Activated CD4-positive, alpha-beta memory T cell treated with anti-CD3 and anti-CD28 coated beads, Interleukin-2, amount 10 ng/mL, durations not matched to agents 7 days and 5 days (primary cell): ENCODE measurements at regions not wholly inside any gene's neighbourhood (a gene's known extent, or its start where the extent isn't known, plus 50 kb on each side); places are given as distances from the start of the nearest gene placed in this dataset.
"Not testable (repeated sequence)": the region's sequence is repeated elsewhere in the genome, so short reads cannot be mapped to it uniquely, and the experiment has no call there.

Experiments
- CTCF ChIA-PET: fragments of 350-600 bp; sonication (Branson Sonifier 250); formaldehyde crosslinking; loops from one replicate; lab custom pipeline; 2021; ENCODE audit warnings: antibody characterized with exemption, inconsistent platforms; lab: Charles Lee
- POLR2A ChIA-PET: fragments of 350-600 bp; sonication (Branson Sonifier 250); formaldehyde crosslinking; loops from one replicate; lab custom pipeline; 2021; ENCODE audit warnings: antibody characterized with exemption; lab: Charles Lee
- DNase-seq: peaks from one replicate; pipeline ENCODE4 v3.0.0-alpha.2; 2020
- H3K27ac Mint-ChIP-seq: one replicate; pipeline ENCODE4 v1.8.0; 2021; ENCODE audit warnings: mild to moderate bottlenecking, mixed read lengths
- H3K27me3 Mint-ChIP-seq: one replicate; pipeline ENCODE4 v1.8.0; 2021; ENCODE audit warnings: mixed read lengths
- H3K36me3 Mint-ChIP-seq: one replicate; pipeline ENCODE4 v1.8.0; 2021; ENCODE audit warnings: low read depth, mixed read lengths
- H3K4me1 Mint-ChIP-seq: one replicate; pipeline ENCODE4 v1.8.0; 2021; ENCODE audit warnings: mixed read lengths
- H3K4me3 Mint-ChIP-seq: one replicate; pipeline ENCODE4 v1.8.0; 2021; ENCODE audit warnings: mild to moderate bottlenecking, mixed read lengths
- H3K9me3 Mint-ChIP-seq: one replicate; pipeline ENCODE4 v1.8.0; 2021; ENCODE audit warnings: mixed read lengths

GRCh38 chr15:46956456-46956855 lies 760.8 kb upstream of the SEMA6D start:
- H3K36me3 Mint-ChIP-seq = no peaks in the 10 kb centered on the region
- DNase-seq = no peak
- no peak overlapping the region for H3K4me3 Mint-ChIP-seq
- H3K9me3 Mint-ChIP-seq = peaks cover 10% of the 10 kb centered on the region
- ChIA-PET POLR2A (no interaction called here), CTCF (no interaction called here)
- no peak overlapping the region for H3K27ac Mint-ChIP-seq
- no peaks in the 10 kb centered on the region for H3K27me3 Mint-ChIP-seq
- H3K4me1 Mint-ChIP-seq = no peaks in the 10 kb centered on the region

DNA sequence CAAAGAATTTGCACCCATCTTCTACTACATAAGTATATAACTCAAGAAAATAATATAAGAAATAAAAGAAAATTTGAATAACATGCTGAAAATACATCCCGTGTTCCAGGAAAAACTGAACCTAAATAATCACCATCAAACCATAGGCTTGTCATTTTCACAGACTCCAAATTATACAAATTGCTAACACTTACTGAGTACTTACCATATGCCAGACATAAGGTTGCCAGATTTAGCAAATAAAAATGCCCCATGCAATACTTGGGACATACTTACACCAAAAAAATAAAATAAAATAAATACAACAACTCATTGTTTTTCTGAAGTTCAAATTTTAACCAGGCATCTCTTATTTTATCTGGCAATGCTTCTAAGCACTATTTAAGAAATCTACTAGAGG lies 760.4 kb upstream of the SEMA6D start:
- Mint-ChIP-seq H3K27ac (no peak overlapping the region), H3K36me3 (no peaks in the 10 kb centered on the region), H3K9me3 (peaks cover 8% of the 10 kb centered on the region), H3K4me3 (no peak overlapping the region), H3K27me3 (no peaks in the 10 kb centered on the region), H3K4me1 (no peaks in the 10 kb centered on the region)
- no peak for DNase-seq
- CTCF ChIA-PET = no interaction called here
- POLR2A ChIA-PET = no interaction called here

DNA sequence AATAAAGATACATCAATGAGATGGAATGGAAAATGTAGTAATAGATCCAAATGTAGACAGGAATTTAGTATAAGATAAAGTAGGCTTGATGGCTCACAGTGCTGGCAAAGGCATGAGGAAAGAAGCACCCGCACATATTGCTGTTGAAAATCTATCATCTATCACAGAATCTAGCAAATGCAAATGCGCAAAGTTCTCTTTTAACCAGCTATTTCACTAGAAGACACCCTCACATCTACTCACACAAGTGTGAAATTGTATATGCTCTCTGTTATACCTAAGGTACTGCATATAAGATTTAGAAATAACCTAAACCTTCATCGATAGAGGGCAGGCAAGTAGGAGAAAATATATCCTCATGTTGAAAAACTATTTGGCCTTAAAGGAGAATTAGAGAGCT lies 756.7 kb upstream of the SEMA6D start:
- ChIA-PET POLR2A (no interaction called here), CTCF (no interaction called here)
- Mint-ChIP-seq H3K4me1 (no peaks in the 10 kb centered on the region), H3K9me3 (peaks cover 5% of the 10 kb centered on the region), H3K4me3 (no peak overlapping the region), H3K36me3 (no peaks in the 10 kb centered on the region), H3K27ac (no peak overlapping the region), H3K27me3 (no peaks in the 10 kb centered on the region)
- DNase-seq = no peak

DNA sequence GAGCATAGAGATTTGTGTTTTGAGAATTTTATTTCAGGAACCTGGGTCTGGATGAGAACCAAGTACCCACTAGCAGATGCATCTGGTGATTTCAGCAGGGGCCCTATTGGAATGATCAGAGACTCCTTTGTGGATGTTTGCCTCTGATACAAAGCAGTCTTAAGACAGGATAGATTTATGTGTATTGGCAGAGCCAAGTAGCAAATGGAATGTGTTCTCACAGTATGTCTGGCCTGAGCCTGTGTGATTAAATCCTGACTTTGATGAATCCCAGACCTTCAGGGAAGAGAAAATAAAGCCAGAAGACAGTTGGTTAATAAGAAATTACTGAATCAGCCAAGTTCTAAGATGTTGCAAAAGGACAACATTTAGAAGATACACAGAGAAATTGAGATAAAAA lies 755.5 kb upstream of the SEMA6D start:
- H3K27ac Mint-ChIP-seq = no peak overlapping the region
- no peaks in the 10 kb centered on the region for H3K36me3 Mint-ChIP-seq
- ChIA-PET CTCF (no interaction called here), POLR2A (no interaction called here)
- H3K4me3 Mint-ChIP-seq = no peak overlapping the region
- H3K4me1 Mint-ChIP-seq = no peaks in the 10 kb centered on the region
- DNase-seq = no peak
- peaks cover 9% of the 10 kb centered on the region for H3K9me3 Mint-ChIP-seq
- no peaks in the 10 kb centered on the region for H3K27me3 Mint-ChIP-seq

DNA sequence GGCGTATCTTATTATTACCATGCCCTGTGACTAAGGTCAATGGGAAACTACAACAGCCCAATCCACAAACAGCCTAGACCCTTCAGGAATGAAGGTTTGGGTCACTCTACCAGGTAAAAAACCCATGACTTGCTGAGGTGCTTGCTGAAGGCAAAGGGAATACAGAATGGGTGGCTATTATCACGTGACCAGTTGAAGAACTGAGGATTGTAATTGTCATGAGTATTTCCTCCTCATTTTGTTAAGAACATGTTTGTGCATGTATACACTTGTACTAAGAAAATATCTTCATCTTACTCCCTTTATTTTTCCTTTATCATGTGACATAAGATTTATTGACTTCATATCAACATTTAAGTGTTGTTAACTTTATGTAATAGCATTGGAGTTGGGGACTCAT lies 729.2 kb upstream of the SEMA6D start:
- POLR2A ChIA-PET, H3K36me3 Mint-ChIP-seq, CTCF ChIA-PET: not testable (repeated sequence)

GRCh38 chr15:46996359-46996758 lies 720.9 kb upstream of the SEMA6D start:
- Mint-ChIP-seq H3K4me1 (no peaks in the 10 kb centered on the region), H3K36me3 (no peaks in the 10 kb centered on the region), H3K9me3 (peaks cover 33% of the 10 kb centered on the region), H3K4me3 (no peak overlapping the region), H3K27me3 (no peaks in the 10 kb centered on the region), H3K27ac (no peak overlapping the region)
- DNase-seq = no peak
- POLR2A ChIA-PET = no interaction called here
- CTCF ChIA-PET = no interaction called here

More for the DNA sequence above, 729.2 kb upstream of the SEMA6D start:
- H3K9me3 Mint-ChIP-seq = peaks cover 17% of the 10 kb centered on the region
- H3K27me3 Mint-ChIP-seq, DNase-seq, H3K4me1 Mint-ChIP-seq, H3K4me3 Mint-ChIP-seq, H3K27ac Mint-ChIP-seq: not testable (repeated sequence)

GRCh38 chr15:46997501-46997900 lies 719.8 kb upstream of the SEMA6D start:
- Mint-ChIP-seq H3K27me3 (no peaks in the 10 kb centered on the region), H3K4me3 (no peak overlapping the region), H3K36me3 (no peaks in the 10 kb centered on the region), H3K27ac (no peak overlapping the region), H3K4me1 (no peaks in the 10 kb centered on the region), H3K9me3 (peaks cover 29% of the 10 kb centered on the region)
- POLR2A ChIA-PET = no interaction called here
- CTCF ChIA-PET = no interaction called here
- no peak for DNase-seq

GRCh38 chr15:47003568-47003967 lies 713.7 kb upstream of the SEMA6D start:
- Mint-ChIP-seq H3K36me3 (no peaks in the 10 kb centered on the region), H3K4me3 (no peak overlapping the region), H3K27ac (no peak overlapping the region), H3K4me1 (no peaks in the 10 kb centered on the region), H3K27me3 (no peaks in the 10 kb centered on the region), H3K9me3 (peaks cover 16% of the 10 kb centered on the region)
- CTCF ChIA-PET = no interaction called here
- POLR2A ChIA-PET = no interaction called here
- DNase-seq = no peak

DNA sequence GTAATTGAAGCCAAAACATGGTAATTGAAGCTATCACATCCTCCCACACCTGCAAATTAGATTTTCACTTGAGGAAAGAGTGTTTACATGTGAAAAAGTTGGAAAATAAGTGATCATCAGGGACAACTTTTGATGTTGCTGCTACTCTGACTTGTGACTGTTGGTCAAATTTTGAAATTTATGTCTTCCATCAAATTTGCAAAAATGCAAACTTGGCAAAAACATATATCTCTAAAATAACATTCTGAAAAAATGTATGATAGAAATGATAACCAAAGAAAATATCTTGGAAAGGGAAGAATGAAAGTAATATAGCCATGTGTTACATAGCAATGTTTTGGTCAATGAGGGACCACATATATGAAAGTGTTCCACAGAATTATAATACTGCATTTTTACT lies 703.9 kb upstream of the SEMA6D start:
- no peak for DNase-seq
- ChIA-PET POLR2A (no interaction called here), CTCF (no interaction called here)
- Mint-ChIP-seq H3K4me3 (no peak overlapping the region), H3K36me3 (no peaks in the 10 kb centered on the region), H3K9me3 (peaks cover 14% of the 10 kb centered on the region), H3K4me1 (no peaks in the 10 kb centered on the region), H3K27ac (no peak overlapping the region), H3K27me3 (no peaks in the 10 kb centered on the region)

GRCh38 chr15:47027322-47027946 lies 689.9 kb upstream of the SEMA6D start:
- DNase-seq = no peak
- CTCF ChIA-PET = no interaction called here

GRCh38 chr15:47035475-47036406 lies 681.6 kb upstream of the SEMA6D start:
- Mint-ChIP-seq H3K36me3 (no peaks in the 10 kb centered on the region), H3K9me3 (no peaks in the 10 kb centered on the region), H3K4me3 (no peak overlapping the region), H3K27me3 (no peaks in the 10 kb centered on the region), H3K4me1 (no peaks in the 10 kb centered on the region), H3K27ac (no peak overlapping the region)
- DNase-seq = no peak
- ChIA-PET CTCF (no interaction called here), POLR2A (no interaction called here)

More at GRCh38 chr15:47027322-47027946, 689.9 kb upstream of the SEMA6D start:
- H3K4me1 Mint-ChIP-seq = no peaks in the 10 kb centered on the region
- H3K36me3 Mint-ChIP-seq = no peaks in the 10 kb centered on the region
- H3K9me3 Mint-ChIP-seq = peaks cover 23% of the 10 kb centered on the region
- no peak overlapping the region for H3K4me3 Mint-ChIP-seq
- no peaks in the 10 kb centered on the region for H3K27me3 Mint-ChIP-seq
- POLR2A ChIA-PET = no interaction called here
- no peak overlapping the region for H3K27ac Mint-ChIP-seq

DNA sequence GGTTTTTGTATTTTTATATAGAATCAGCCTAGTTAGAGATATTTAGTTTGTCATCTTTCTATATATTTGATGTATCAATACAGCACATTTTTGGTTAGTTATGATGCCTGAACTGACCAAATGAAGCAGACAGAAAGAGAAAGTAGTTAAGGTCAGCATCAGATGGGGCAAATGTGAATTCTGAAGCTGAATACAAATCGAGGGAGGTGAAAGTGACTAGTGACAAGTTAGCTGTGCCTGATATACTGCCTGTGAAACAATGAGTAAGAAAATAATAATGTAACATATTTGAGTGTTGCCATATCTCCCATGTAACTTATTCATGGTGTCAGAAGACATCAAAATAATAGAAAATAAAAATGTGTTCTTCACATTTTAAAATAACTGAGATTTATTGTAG lies 680.3 kb upstream of the SEMA6D start:
- H3K4me1 Mint-ChIP-seq = no peaks in the 10 kb centered on the region
- no peak overlapping the region for H3K4me3 Mint-ChIP-seq
- ChIA-PET CTCF (no interaction called here), POLR2A (no interaction called here)
- H3K27ac Mint-ChIP-seq = no peak overlapping the region
- H3K36me3 Mint-ChIP-seq = no peaks in the 10 kb centered on the region
- H3K9me3 Mint-ChIP-seq = no peaks in the 10 kb centered on the region
- H3K27me3 Mint-ChIP-seq = no peaks in the 10 kb centered on the region
- no peak for DNase-seq

DNA sequence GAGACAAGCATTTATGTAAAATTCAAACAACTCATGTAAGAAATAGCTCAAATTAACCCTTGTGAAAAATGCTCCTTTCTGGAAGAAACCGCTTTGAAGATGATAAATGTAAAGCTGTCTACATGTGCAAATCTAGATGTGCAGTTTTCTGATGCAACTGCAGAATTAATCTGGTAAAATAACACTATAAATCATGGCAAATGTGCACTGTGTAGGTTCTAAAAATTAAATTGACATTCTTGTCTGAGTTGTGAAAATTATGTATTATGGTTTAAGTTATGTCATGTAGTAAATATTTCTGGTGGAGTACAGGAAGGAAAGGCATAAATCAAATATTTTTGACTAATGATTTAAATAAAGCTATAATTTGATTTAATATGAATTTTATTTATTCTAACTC lies 678.1 kb upstream of the SEMA6D start:
- H3K27ac Mint-ChIP-seq = no peak overlapping the region
- no peaks in the 10 kb centered on the region for H3K9me3 Mint-ChIP-seq
- ChIA-PET POLR2A (no interaction called here), CTCF (no interaction called here)
- H3K36me3 Mint-ChIP-seq = no peaks in the 10 kb centered on the region
- no peaks in the 10 kb centered on the region for H3K27me3 Mint-ChIP-seq
- DNase-seq = no peak
- H3K4me3 Mint-ChIP-seq = no peak overlapping the region
- H3K4me1 Mint-ChIP-seq = no peaks in the 10 kb centered on the region

DNA sequence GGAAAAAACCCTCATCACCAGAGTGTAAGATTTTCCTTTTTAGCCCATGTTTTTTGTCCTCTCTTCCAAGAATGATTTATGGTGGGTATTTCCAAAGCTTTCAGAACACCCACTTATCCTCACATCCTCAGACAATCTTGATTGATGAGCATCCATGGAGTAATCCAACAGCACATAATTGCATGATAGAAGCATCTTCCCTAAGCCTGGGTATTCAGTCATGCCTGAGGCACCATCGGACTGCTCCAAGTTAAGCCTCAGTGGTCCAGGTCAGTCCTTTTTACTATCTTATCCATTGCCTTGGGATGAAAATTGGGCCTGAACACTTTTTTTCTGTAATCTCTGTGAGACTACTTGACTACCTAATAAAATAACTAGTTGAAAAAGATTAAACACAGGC lies 676.0 kb upstream of the SEMA6D start:
- no peak overlapping the region for H3K27ac Mint-ChIP-seq
- no peak overlapping the region for H3K4me3 Mint-ChIP-seq
- no peaks in the 10 kb centered on the region for H3K36me3 Mint-ChIP-seq
- H3K4me1 Mint-ChIP-seq = no peaks in the 10 kb centered on the region
- CTCF ChIA-PET = no interaction called here
- no peak for DNase-seq
- POLR2A ChIA-PET = no interaction called here
- no peaks in the 10 kb centered on the region for H3K27me3 Mint-ChIP-seq
- H3K9me3 Mint-ChIP-seq = no peaks in the 10 kb centered on the region
